Heart right ventricle (tissue), 16 donors: ENCODE measurements at regions not wholly inside any gene's neighbourhood (a gene's known extent, or its start where the extent isn't known, plus 50 kb on each side); places are given as distances from the start of the nearest gene placed in this dataset.
"Not testable (repeated sequence)": the region's sequence is repeated elsewhere in the genome, so short reads cannot be mapped to it uniquely, and the experiment has no call there.

ENCODE experiments used
- ATAC-seq, 8 donors: fragments of 200-7000 bp; cut with Tn5 transposase; one replicate each; pipeline ENCODE4 v1.9.1; 2020; ENCODE audit warnings: mild to moderate bottlenecking in 8 of 8, moderate library complexity in 8 of 8, moderate number of reproducible peaks in 1 of 8
- DNase-seq, 2 donors: peaks; one replicate each; pipeline ENCODE4 v3.0.0-alpha.2; 2020
- H3K27ac ChIP-seq, 10 donors: fragments of 200-600 bp; sonication (generic) in 2 of 10; one replicate each; pipeline versions ENCODE4 v1.5.0 to v1.8.0; 2020 to 2022; ENCODE audit warnings: mild to moderate bottlenecking in 3 of 10
- H3K27me3 ChIP-seq, 7 donors: fragments of 200-600 bp; one replicate each; pipeline ENCODE4 v1.8.0; 2021 to 2022; ENCODE audit warnings: mild to moderate bottlenecking in 2 of 7
- H3K36me3 ChIP-seq, 9 donors: fragments of 200-600 bp; sonication (generic) in 1 of 9; one replicate each; pipeline versions ENCODE4 v1.5.0 to v1.8.0; 2020 to 2022; ENCODE audit warnings: mild to moderate bottlenecking in 2 of 9
- H3K4me1 ChIP-seq, 9 donors: fragments of 200-600 bp; sonication (generic) in 1 of 9; one replicate each; pipeline versions ENCODE4 v1.5.0 to v1.8.0; 2020 to 2022; ENCODE audit warnings: mild to moderate bottlenecking in 4 of 9
- H3K4me3 ChIP-seq, 10 donors: fragments of 200-600 bp; sonication (generic) in 2 of 10; one replicate each; pipeline versions ENCODE4 v1.5.0 to v1.8.0; 2020 to 2022; ENCODE audit warnings: mild to moderate bottlenecking in 7 of 10, moderate library complexity in 2 of 10
- H3K9me3 ChIP-seq, 11 donors: fragments of 200-600 bp in 10 of 11; sonication (generic) in 2 of 11; one replicate each; pipeline versions ENCODE4 v1.5.0 to v1.8.0; 2013 to 2022; ENCODE audit warnings: mild to moderate bottlenecking in 2 of 11, control low read depth in 1 of 11, moderate library complexity in 1 of 11
- CTCF ChIP-seq, 9 donors: fragments of 200-600 bp; sonication (generic) in 2 of 9; IDR thresholded peaks; one replicate each; pipeline versions ENCODE4 v1.5.0 to v1.8.0; 2021 to 2022; ENCODE audit warnings: antibody characterized with exemption in 9 of 9, mild to moderate bottlenecking in 5 of 9, moderate library complexity in 1 of 9
- WGBS, 2 donors: extraction: QIAGEN DNeasy Blood & Tissue Kit; methylation state at CpG; one replicate each; pipeline ENCODE4 v1.1.7; 2013; ENCODE audit warnings: inconsistent platforms in 1 of 2; 5-methylcytosine and 5-hydroxymethylcytosine counted together
- intact Hi-C, 10 donors: fragments of 100-400 bp; cut with DNase I; formaldehyde crosslinking; loops; one replicate each; pipeline versions ENCODE4 v1.11.1 to v1.14.2; 2022
- donor health status: Arrhythmogenic right ventricular cardiomyopathy.
- donor health status: ischemic (EF 13 %, LVEDD 7.1; RV severe dilation, severe dysfunction).
- donor health status: healthy with polysubstance abuse.
- donor health status: DM: no; HTN: yes; CAD: no.
- donor health status: DM: no; HTN: no; CAD: no.
- donor health status: ischemic (EF 25% LVEDD 6.9; RV normal size, moderate dysfunction).
- donor health status: ischemic (EF 25% LVEDD 5.7; RV mildly dilated, moderate dysfunction).
- donor health status: healthy.
- donor health status: DM: yes; HTN: yes; CAD: no.
- donor health status: Ischemic cardiomyopathy.
- donor health status: ischemic (EF 35%, LVEDD 5.7; RV mildly dilated, moderate dysfunction).
- donor health status: nonischemic (EF 11% LVEDD 7.7; RV severe dilation, severe dysfunction).
- donor health status: DM: yes; HTN: yes; CAD: no.
- donor health status: PGD.
- donor health status: ischemic (EF 29% LVEDD 5.4; RV normal size, mild dysfunction).
- donor health status: nonischemic (EF 23%, LVEDD 6.1; RV moderate dilation, normal function).

- WGBS, 2 donors, result 73 to 89% methylated on average over 1 of the region's 1 CpG
- intact Hi-C loops, result no loop called here
- H3K36me3 ChIP-seq, result no peaks in the 10 kb centered on the region
- H3K4me1 ChIP-seq, result no peaks in the 10 kb centered on the region
- no peak overlapping the region for H3K27ac ChIP-seq
- no peak overlapping the region for H3K4me3 ChIP-seq
- TF ChIP-seq CTCF (IDR thresholded peaks at IDR 0.05), result no peak
- H3K9me3 ChIP-seq, result peaks cover 0 to 24% (median 2%) of the 10 kb centered on the region in 11 donors
- H3K27me3 ChIP-seq, result no peaks in the 10 kb centered on the region
- ATAC-seq (no peak), DNase-seq (no peak)
These were observed 146.7 kb downstream of the GPR37 start for GRCh38 chr7:124618871-124619270.

GRCh38 chr7:124618051-124618450 is 147.5 kb downstream of the GPR37 start:
- H3K36me3 ChIP-seq, ATAC-seq, DNase-seq, H3K27ac ChIP-seq, intact Hi-C loops, H3K4me3 ChIP-seq, H3K27me3 ChIP-seq, H3K4me1 ChIP-seq: not testable (repeated sequence)
- peaks cover 0 to 22% (median 2%) of the 10 kb centered on the region in 11 donors for H3K9me3 ChIP-seq
- WGBS, 2 donors, result 74 to 76% methylated on average over 2 of the region's 2 CpGs

- DNase-seq (no peak), ATAC-seq (no peak)
- Histone ChIP-seq H3K36me3 (no peaks in the 10 kb centered on the region), H3K9me3 (no peaks in the 10 kb centered on the region), H3K4me1 (no peaks in the 10 kb centered on the region), H3K4me3 (no peak overlapping the region), H3K27ac (no peak overlapping the region), H3K27me3 (no peaks in the 10 kb centered on the region)
- intact Hi-C loops, result no loop called here
- TF ChIP-seq CTCF (IDR thresholded peaks at IDR 0.05), result no peak
- WGBS, 2 donors, result 86 to 92% methylated on average over 1 of the region's 1 CpG
These were observed 162.5 kb downstream of the GPR37 start for GRCh38 chr7:124603066-124603465.

DNA sequence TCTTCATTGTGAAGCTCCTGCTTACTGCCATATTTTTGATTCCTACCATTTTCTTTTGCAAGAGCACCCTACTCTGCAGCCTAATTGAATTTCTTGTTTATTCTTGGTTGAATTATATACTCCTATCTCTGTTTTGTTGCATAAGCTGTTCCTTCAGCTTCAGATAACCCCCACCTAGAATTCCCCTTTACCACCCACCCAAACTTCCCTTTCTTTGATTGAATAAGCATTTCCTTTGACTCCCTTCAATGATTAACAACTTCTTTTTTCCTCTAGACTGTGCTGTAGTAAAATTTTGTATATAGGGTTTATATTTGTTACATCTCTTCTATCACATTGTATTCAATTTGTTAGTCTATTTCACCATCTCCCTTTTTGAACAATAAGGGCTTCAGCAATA is 168.1 kb downstream of the GPR37 start:
- H3K9me3 ChIP-seq, result no peaks in the 10 kb centered on the region
- no peaks in the 10 kb centered on the region for H3K36me3 ChIP-seq
- no peak overlapping the region for H3K27ac ChIP-seq
- intact Hi-C loops, result no loop called here
- H3K27me3 ChIP-seq, result no peaks in the 10 kb centered on the region
- TF ChIP-seq CTCF (IDR thresholded peaks at IDR 0.05), result no peak
- no peaks in the 10 kb centered on the region for H3K4me1 ChIP-seq
- no peak overlapping the region for H3K4me3 ChIP-seq
- no peak for DNase-seq
- ATAC-seq, result no peak

GRCh38 chr7:124596881-124597280 is 168.7 kb downstream of the GPR37 start:
- no peaks in the 10 kb centered on the region for H3K4me1 ChIP-seq
- ATAC-seq (no peak), DNase-seq (no peak)
- intact Hi-C loops, result no loop called here
- H3K36me3 ChIP-seq, result no peaks in the 10 kb centered on the region
- WGBS, 2 donors, result 66 to 70% methylated on average over 1 of the region's 1 CpG
- no peaks in the 10 kb centered on the region for H3K9me3 ChIP-seq
- no peak overlapping the region for H3K4me3 ChIP-seq
- H3K27ac ChIP-seq, result no peak overlapping the region
- H3K27me3 ChIP-seq, result no peaks in the 10 kb centered on the region
- TF ChIP-seq CTCF (IDR thresholded peaks at IDR 0.05), result no peak
